PC-9 (cell line): ENCODE measurements at regions not wholly inside any gene's neighbourhood (a gene's known extent, or its start where the extent isn't known, plus 50 kb on each side); places are given as distances from the start of the nearest gene placed in this dataset.

ENCODE experiments used
- BruUV-seq: library from RNA; stranded (reverse); fragments of 400-500 nt; replicated peaks from 2 replicates; lab custom pipeline; 2021; lab: Mats Ljungman, UMichigan
- CTCF ChIA-PET: fragments of 300-600 bp; sonication (Branson Sonifier 250); formaldehyde crosslinking; loops from one replicate; lab custom pipeline; 2022; ENCODE audit warnings: antibody characterized with exemption; lab: Charles Lee
- POLR2A ChIA-PET: fragments of 300-600 bp; sonication (Branson Sonifier 250); formaldehyde crosslinking; loops from one replicate; lab custom pipeline; 2022; ENCODE audit warnings: antibody characterized with exemption; ENCODE audit not compliant: unreplicated experiment; lab: Charles Lee
- DNase-seq, 2 experiments: peaks; one replicate each; pipeline versions ENCODE4 v3.0.0 to v3.0.0-alpha.2; 2015 to 2022; ENCODE audit warnings: mixed read lengths in 1 of 2
- H2AFZ ChIP-seq: fragments of 200-600 bp; sonication (generic); 2 replicates; pipeline ENCODE4 v1.8.1; 2017; ENCODE audit warnings: antibody characterized with exemption
- H3F3A ChIP-seq: fragments of 200-600 bp; sonication (generic); 2 replicates; pipeline ENCODE4 v1.8.1; 2017; ENCODE audit warnings: antibody characterized with exemption, mild to moderate bottlenecking, low read depth; ENCODE audit not compliant: insufficient read depth
- H3K27ac ChIP-seq: fragments of 200-600 bp; sonication (generic); 2 replicates; pipeline ENCODE4 v1.6.1; 2016; ENCODE audit warnings: mixed run types
- H3K27me3 ChIP-seq: fragments of 200-600 bp; sonication (generic); 2 replicates; pipeline ENCODE4 v1.6.1; 2016; ENCODE audit warnings: low read depth, mixed run types; ENCODE audit not compliant: insufficient read depth
- H3K36me3 ChIP-seq: fragments of 200-600 bp; sonication (generic); 2 replicates; pipeline ENCODE4 v1.6.1; 2016; ENCODE audit warnings: low read depth, mixed run types
- H3K4me1 ChIP-seq: fragments of 200-600 bp; sonication (generic); replicated peaks from 2 replicates; pipeline ENCODE4 v1.6.1; 2016; ENCODE audit warnings: mixed run types; ENCODE audit not compliant: insufficient read depth
- H3K4me2 ChIP-seq: fragments of 200-600 bp; sonication (generic); 2 replicates; pipeline ENCODE4 v1.6.1; 2017; ENCODE audit warnings: mixed run types
- H3K4me3 ChIP-seq: fragments of 200-600 bp; sonication (generic); 2 replicates; pipeline ENCODE4 v1.6.1; 2016; ENCODE audit warnings: mixed run types
- H3K79me2 ChIP-seq: fragments of 200-600 bp; sonication (generic); 2 replicates; pipeline ENCODE4 v1.6.1; 2017; ENCODE audit warnings: low read depth, mixed run types
- H3K9me2 ChIP-seq: fragments of 200-600 bp; sonication (generic); 2 replicates; pipeline ENCODE4 v1.8.1; 2017; ENCODE audit warnings: mild to moderate bottlenecking; ENCODE audit not compliant: insufficient read depth
- H3K9me3 ChIP-seq: fragments of 200-600 bp; sonication (generic); 2 replicates; pipeline ENCODE4 v1.8.1; 2016; ENCODE audit warnings: low read depth; ENCODE audit not compliant: insufficient read depth
- H4K20me1 ChIP-seq: fragments of 200-600 bp; sonication (generic); 2 replicates; pipeline ENCODE4 v1.8.1; 2017; ENCODE audit not compliant: insufficient read depth
- CTCF ChIP-seq: fragments of 200-600 bp; sonication (generic); conservative IDR thresholded peaks from 2 replicates; pipeline ENCODE4 v1.6.1; 2017; ENCODE audit warnings: mixed run types, antibody characterized with exemption, mild to moderate bottlenecking, moderate library complexity
- EZH2 ChIP-seq: fragments of 200-600 bp; sonication (generic); IDR thresholded peaks from 2 replicates; pipeline ENCODE4 v1.8.0; 2017; ENCODE audit warnings: antibody characterized with exemption, low read depth
- intact Hi-C: fragments of 100-400 bp; cut with micrococcal nuclease; formaldehyde crosslinking; loops from one replicate; pipeline ENCODE4 v1.10.0; 2022; ENCODE audit not compliant: unreplicated experiment

GRCh38 chr2:105962221-105962620 lies 217.5 kb downstream of the NCK2 start:
- DNase-seq, result no peak
- intact Hi-C loops, result no loop called here
- no peaks in the 10 kb centered on the region for H3K4me1 ChIP-seq
- ChIA-PET POLR2A (no interaction called here), CTCF (no interaction called here)
- no peak overlapping the region for H3K27ac ChIP-seq
- H4K20me1 ChIP-seq, result no peaks in the 10 kb centered on the region
- H3K79me2 ChIP-seq, result no peaks in the 10 kb centered on the region
- H2AFZ ChIP-seq, result no peak overlapping the region
- no peak overlapping the region for H3K4me2 ChIP-seq
- BruUV-seq, result no TSS peak
- H3K4me3 ChIP-seq, result no peak overlapping the region
- no peaks in the 10 kb centered on the region for H3F3A ChIP-seq
- TF ChIP-seq CTCF (no peak), EZH2 (no peak)
- H3K9me2 ChIP-seq, result no peaks in the 10 kb centered on the region
- no peaks in the 10 kb centered on the region for H3K9me3 ChIP-seq
- H3K27me3 ChIP-seq, result peaks cover 8% of the 10 kb centered on the region; the same call in 1 of the 2 replicates
- H3K36me3 ChIP-seq, result no peaks in the 10 kb centered on the region

- intact Hi-C loops, result no loop called here
- BruUV-seq, result no TSS peak
- H3K9me3 ChIP-seq, result no peaks in the 10 kb centered on the region
- no peaks in the 10 kb centered on the region for H3K36me3 ChIP-seq
- H3K4me3 ChIP-seq, result no peak overlapping the region
- ChIA-PET POLR2A (no interaction called here), CTCF (no interaction called here)
- H3K27ac ChIP-seq, result no peak overlapping the region
- H3K79me2 ChIP-seq, result no peaks in the 10 kb centered on the region
- no peaks in the 10 kb centered on the region for H3K9me2 ChIP-seq
- no peak for DNase-seq
- no peak overlapping the region for H2AFZ ChIP-seq
- no peaks in the 10 kb centered on the region for H3K4me1 ChIP-seq
- H3K4me2 ChIP-seq, result no peak overlapping the region
- H3K27me3 ChIP-seq, result peaks cover 8% of the 10 kb centered on the region; the same call in 1 of the 2 replicates
- TF ChIP-seq EZH2 (no peak), CTCF (no peak)
- no peaks in the 10 kb centered on the region for H3F3A ChIP-seq
- H4K20me1 ChIP-seq, result no peaks in the 10 kb centered on the region
These were observed 217.0 kb downstream of the NCK2 start for GRCh38 chr2:105961599-105962146.

- H3K9me2 ChIP-seq, result no peaks in the 10 kb centered on the region
- TF ChIP-seq CTCF, result no peak
- no peak for TF ChIP-seq EZH2
- no peak for DNase-seq
- intact Hi-C loops, result no loop called here
- no peak overlapping the region for H3K27ac ChIP-seq
- ChIA-PET CTCF (no interaction called here), POLR2A (no interaction called here)
- H2AFZ ChIP-seq, result no peak overlapping the region
- BruUV-seq, result no TSS peak
- H3K4me1 ChIP-seq, result no peaks in the 10 kb centered on the region
- H3K9me3 ChIP-seq, result no peaks in the 10 kb centered on the region
- no peaks in the 10 kb centered on the region for H4K20me1 ChIP-seq
- no peak overlapping the region for H3K4me3 ChIP-seq
- no peaks in the 10 kb centered on the region for H3K79me2 ChIP-seq
- H3K4me2 ChIP-seq, result no peak overlapping the region
- H3K27me3 ChIP-seq, result peaks cover 20% of the 10 kb centered on the region
- H3K36me3 ChIP-seq, result no peaks in the 10 kb centered on the region
- H3F3A ChIP-seq, result no peaks in the 10 kb centered on the region
These were observed 214.6 kb downstream of the NCK2 start for GRCh38 chr2:105959357-105959756.
